ENCODE measurements at regions not wholly inside any gene's neighbourhood (a gene's known extent, or its start where the extent isn't known, plus 50 kb on each side); places are given as distances from the start of the nearest gene placed in this dataset.

GRCh38 chr13:44255771-44256364 is 117.8 kb upstream of the SERP2 start:
- no peaks in the 10 kb centered on the region for H3K9me3 Mint-ChIP-seq
- Histone ChIP-seq H2BK5ac (ENCODE audit: insufficient read length, low read length) (no peak overlapping the region), H3K27me3 (ENCODE audit: insufficient read depth, low read length) (no peaks in the 10 kb centered on the region), H2AK5ac (ENCODE audit: insufficient read length, low read length) (no peak overlapping the region), H2AFZ (ENCODE audit: low read length) (no peak overlapping the region), H3K27ac (ENCODE audit: insufficient read length, low read depth, low read length) (no peak overlapping the region), H3T11ph (ENCODE audit: low read length) (no peak overlapping the region), H4K91ac (ENCODE audit: insufficient read length, low read depth, low read length) (no peak overlapping the region), H2BK12ac (ENCODE audit: insufficient read length, low read depth, low read length) (no peak overlapping the region), H3K4me2 (ENCODE audit: insufficient read depth, insufficient read length, low read length) (no peak overlapping the region), H3K18ac (ENCODE audit: insufficient read length, low read depth, low read length) (no peak overlapping the region), H2BK120ac (ENCODE audit: low read depth, low read length, poor library complexity, severe bottlenecking) (no peak overlapping the region), H2BK20ac (ENCODE audit: low read depth, low read length, poor library complexity, severe bottlenecking) (no peak overlapping the region), H3K4ac (ENCODE audit: low read depth, low read length) (no peak overlapping the region), H3K9ac (ENCODE audit: extremely low read depth, insufficient read length, low read length) (no peak overlapping the region), H4K5ac (ENCODE audit: insufficient read length, low read depth, low read length) (no peak overlapping the region), H2BK15ac (ENCODE audit: low read depth, low read length) (no peak overlapping the region), H3K56ac (ENCODE audit: insufficient read length, low read depth, low read length) (no peak overlapping the region), H3K14ac (ENCODE audit: insufficient read depth, low read length) (no peak overlapping the region), H3K4me1 (ENCODE audit: insufficient read depth, low read length) (no peaks in the 10 kb centered on the region), H3K79me2 (ENCODE audit: insufficient read depth, low read length) (no peaks in the 10 kb centered on the region), H3K79me1 (ENCODE audit: insufficient read depth, low read depth, low read length, poor library complexity, severe bottlenecking) (no peaks in the 10 kb centered on the region), H3K9me3 (ENCODE audit: control insufficient read depth, low read depth, low read length) (no peaks in the 10 kb centered on the region), H4K20me1 (ENCODE audit: control insufficient read depth, insufficient read depth, insufficient read length) (no peaks in the 10 kb centered on the region), H3K23me2 (ENCODE audit: insufficient read length, low read depth, low read length, poor library complexity, severe bottlenecking) (no peaks in the 10 kb centered on the region), H3K23ac (ENCODE audit: insufficient read length, low read depth, low read length) (no peak overlapping the region), H4K8ac (replicated peaks; ENCODE audit: insufficient read length, low read depth, low read length) (no peak overlapping the region)
- WGBS (ENCODE audit: extremely low coverage, insufficient read length, low lambda C conversion rate) = no CpG with 5 or more reads among the region's 5 CpGs
- peaks cover 15% of the 10 kb centered on the region in 2 experiments for H3K4me1 Mint-ChIP-seq
- peak overlapping the region in 1 of 3 experiments; percentile 82; a peak in 2 of 7 replicates for H3K27ac Mint-ChIP-seq
- no peak overlapping the region for H3K4me3 Mint-ChIP-seq
- H3K36me3 Mint-ChIP-seq (ENCODE audit: insufficient read depth in 1 of 3, low read depth in 3 of 3) = no peaks in the 10 kb centered on the region
- H3K27me3 Mint-ChIP-seq (ENCODE audit: low read depth) = no peaks in the 10 kb centered on the region; the same call in 1 of the 2 replicates
- no peak for TF ChIP-seq CTCF (conservative IDR thresholded peaks at IDR 0.05)
- no peak for DNase-seq

Data from H9 (cell line).